HuH-7 (cell line): ENCODE measurements at regions not wholly inside any gene's neighbourhood (a gene's known extent, or its start where the extent isn't known, plus 50 kb on each side); places are given as distances from the start of the nearest gene placed in this dataset.
"Not testable (repeated sequence)": the region's sequence is repeated elsewhere in the genome, so short reads cannot be mapped to it uniquely, and the experiment has no call there.

Experiments
- DNase-seq: peaks from one replicate; pipeline ENCODE4 v3.0.0; 2011; ENCODE audit warnings: low spot score

DNA sequence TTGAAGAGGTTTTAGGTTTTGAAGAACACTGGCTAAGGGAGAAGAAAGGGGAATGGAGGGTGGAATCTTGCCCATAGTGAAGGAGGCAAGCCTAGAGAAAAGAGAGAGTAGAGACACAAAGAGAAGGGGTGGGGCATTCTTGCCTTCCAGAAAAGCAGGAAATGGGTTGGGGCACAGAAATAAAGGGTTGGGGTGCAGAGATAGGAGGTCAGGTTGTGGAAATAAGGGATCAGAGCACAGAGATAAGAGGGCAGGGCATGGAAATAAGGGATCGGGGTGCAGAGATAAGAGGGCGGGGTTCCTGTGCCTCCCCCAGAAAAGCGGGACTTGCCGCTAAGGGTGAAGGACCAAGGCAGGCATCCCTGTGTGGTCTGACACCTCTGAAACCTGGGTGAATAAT is 69.9 kb downstream of the ALG1L2 start:
- DNase-seq = not testable (repeated sequence)

DNA sequence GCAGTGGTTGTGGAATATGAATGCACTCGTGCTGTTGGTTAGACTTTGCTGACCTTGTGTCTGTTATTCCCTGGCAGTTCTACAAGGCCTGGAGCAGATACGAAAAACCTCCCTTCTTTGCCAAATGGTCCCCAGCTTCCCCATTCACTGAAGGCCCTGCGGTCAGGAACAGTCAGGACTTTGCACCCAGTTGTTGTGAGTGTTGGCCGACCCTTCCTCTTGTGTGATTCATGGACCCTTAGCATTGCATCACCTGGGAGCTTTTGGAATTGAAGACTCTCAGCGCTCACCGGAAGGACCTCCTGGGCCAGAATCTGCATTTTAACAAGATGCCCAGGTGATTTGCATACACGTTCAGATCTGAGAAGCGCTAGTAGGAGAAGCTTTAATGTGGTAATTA is 71.6 kb downstream of the ALG1L2 start:
- not testable (repeated sequence) for DNase-seq

DNA sequence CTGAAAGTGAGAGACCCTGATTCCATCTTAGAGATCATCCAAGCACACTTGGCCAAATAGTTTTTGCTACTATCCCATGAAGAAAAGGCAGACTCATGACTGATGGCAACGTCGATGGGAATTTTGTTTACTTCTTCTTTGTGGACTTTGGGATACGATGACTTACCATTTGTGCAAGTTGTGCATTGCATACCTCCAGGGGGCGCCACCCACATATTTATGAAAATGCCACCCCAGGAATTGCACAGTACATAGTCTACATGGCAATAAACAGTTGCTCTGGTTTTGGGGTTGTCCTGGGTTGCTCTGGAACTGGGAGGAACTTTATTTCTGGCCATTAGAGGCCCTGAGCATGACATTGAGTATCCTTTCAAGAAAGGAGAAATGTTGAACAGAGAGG is 73.8 kb downstream of the ALG1L2 start:
- DNase-seq = not testable (repeated sequence)

DNA sequence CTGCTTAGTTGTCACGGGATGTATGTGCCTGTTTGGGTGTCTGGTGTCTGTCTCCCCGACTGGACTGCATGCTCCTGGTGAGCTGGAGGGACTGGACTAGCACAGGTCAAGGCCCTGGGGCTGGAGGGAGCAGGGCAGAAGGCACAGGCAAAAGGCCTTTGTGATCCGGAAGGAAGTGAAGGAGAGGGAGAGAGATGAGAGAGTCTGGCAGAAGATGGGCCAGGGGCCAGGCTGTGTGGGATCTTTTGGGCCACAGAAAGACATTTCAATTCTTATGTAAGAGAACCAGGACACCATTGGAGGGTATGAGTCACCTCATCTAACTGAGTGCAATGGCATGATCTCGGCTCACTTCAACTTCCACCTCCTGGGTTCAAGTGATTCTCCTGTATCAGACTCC is 85.2 kb downstream of the ALG1L2 start:
- not testable (repeated sequence) for DNase-seq

DNA sequence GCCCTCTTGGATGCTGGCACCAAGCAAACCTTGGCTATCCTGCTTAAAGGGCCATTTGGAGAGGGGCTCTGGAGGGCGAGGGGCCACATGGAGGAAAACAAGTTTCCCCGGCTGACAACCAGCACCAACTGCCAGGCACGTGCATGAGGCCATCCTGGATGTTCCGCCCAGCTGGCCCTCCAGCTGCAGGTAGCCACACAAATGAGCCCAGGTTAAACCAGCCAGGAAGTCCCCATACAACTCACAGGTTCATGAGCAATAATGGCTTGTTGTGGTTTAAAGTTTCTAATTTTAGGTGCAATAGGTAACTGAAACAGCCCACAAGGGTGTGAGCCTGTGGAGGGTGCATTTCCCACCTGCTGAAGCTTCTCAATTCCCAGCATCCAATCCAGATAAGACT is 93.6 kb downstream of the ALG1L2 start:
- DNase-seq = not testable (repeated sequence)

DNA sequence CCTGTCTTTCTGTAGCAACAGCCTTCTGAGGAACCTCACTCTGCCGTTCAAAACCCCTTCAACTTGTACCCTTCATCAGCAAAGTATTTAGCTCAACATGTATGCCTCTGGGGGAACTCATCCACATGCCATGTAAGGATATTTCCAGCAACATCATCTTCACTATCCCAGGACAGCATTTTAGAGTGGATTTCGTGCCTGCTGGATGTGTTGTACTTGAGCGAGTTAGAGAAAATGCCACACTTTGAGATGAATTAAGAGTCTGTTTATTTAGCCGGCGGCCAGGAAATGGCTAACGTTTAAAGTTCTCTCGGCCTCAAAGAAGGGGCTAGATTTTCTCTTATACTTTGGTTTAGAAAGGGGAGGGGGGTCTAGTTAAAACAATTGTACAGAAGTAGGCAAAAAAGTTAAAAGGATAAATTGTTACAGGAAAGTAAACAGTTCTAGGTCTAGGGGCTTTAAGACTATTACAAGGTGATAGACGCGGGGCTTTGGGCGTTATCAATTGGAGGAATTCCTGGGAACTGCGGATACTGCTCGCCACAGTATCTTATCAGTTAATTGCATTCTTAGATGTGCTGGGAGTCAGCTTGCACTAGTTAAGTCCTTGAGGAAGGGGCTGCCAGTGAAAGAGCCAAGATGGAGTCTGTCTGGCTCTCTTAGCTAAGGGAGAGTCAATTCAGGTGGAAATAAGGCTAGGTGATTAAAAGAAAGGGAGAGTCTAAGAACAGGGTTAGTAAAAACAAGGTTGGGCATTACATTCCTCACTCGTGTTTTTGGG is 95.0 kb downstream of the ALG1L2 start:
- not testable (repeated sequence) for DNase-seq

DNA sequence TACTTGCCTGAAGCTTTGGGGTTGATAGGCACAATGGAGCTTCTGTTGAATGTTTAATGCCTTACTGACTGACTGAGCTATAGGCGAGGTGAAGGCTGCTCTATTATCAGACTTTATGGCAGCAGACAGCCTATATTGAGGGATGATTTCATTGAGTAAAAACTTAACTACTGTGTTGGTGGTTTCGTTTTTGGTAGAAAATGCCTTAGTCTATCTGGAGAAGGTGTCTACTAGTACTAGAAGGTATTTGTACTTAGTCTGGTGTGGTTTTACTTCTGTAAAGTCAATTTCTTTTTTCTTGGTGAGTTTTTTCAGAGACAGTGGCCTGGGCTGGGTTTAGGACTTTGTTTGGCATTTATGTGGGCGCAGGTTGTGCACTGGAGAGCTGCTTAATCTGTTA is 97.2 kb downstream of the ALG1L2 start:
- not testable (repeated sequence) for DNase-seq

DNA sequence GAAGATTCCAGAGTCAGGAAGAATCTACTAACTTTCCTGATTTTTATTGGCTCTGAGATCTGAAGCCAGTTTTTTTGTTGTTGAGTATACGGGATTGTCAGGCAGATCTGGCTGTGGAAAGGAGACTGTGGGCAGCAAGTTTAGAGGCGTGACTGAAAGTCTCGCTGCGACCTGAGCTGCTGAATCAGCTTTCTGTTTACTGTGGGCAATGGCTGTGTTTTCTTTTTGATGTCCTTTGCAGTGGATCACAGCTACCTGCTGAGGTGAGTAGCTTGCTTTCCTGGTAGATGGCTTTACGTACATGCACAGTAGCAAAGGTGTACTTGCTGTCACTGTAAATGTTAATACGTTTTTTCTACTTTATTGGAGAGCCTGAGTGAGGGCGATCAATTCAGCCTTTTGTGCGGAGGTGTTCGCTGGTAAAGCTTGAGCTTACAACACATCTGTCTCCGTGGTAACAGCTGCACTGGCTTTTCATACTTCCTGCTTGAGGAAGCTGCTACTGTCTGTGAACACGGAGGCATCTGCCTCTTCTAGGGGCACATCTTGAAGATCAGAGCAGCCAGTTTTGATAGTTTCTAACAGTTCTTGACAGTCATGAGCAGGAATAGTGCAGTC is 97.8 kb downstream of the ALG1L2 start:
- not testable (repeated sequence) for DNase-seq

DNA sequence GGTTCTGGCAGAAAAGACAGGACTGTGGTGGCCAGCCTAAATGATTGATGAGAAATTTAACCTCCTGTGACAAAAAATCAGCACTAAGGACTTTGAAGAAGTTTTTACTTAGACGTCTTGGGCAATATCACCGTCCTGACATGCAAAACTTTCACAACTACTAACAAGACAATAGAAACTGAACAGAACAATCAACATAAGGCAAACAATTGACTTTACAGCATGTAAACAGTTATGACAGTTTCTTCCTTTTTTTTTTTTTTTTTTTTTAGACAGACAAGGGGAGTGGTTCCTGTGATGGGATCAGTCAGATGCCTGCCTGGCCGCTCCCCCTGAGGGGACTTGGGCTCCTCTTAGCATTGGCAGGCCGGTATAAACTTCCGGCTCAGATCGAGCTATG is 100.8 kb downstream of the ALG1L2 start:
- DNase-seq = not testable (repeated sequence)

DNA sequence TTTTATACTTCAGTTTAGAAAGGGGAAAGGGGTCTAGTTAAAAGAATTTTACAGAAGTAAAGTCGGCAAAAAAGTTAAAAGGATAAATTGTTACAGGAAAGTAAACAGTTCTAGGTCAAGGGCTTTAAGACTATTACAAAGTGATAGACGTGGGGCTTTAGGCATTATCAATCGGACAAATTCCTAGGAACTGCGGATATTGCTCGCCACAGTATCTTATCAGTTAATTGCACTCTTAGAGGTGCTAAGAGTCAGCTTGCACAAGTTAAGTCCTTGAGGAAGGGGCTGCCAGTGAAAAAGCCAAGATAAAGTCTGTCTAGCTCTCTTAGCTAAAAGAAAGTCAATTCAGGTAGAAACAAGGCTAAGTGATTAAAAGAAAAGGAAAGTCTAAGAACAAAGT is 102.1 kb downstream of the ALG1L2 start:
- not testable (repeated sequence) for DNase-seq

DNA sequence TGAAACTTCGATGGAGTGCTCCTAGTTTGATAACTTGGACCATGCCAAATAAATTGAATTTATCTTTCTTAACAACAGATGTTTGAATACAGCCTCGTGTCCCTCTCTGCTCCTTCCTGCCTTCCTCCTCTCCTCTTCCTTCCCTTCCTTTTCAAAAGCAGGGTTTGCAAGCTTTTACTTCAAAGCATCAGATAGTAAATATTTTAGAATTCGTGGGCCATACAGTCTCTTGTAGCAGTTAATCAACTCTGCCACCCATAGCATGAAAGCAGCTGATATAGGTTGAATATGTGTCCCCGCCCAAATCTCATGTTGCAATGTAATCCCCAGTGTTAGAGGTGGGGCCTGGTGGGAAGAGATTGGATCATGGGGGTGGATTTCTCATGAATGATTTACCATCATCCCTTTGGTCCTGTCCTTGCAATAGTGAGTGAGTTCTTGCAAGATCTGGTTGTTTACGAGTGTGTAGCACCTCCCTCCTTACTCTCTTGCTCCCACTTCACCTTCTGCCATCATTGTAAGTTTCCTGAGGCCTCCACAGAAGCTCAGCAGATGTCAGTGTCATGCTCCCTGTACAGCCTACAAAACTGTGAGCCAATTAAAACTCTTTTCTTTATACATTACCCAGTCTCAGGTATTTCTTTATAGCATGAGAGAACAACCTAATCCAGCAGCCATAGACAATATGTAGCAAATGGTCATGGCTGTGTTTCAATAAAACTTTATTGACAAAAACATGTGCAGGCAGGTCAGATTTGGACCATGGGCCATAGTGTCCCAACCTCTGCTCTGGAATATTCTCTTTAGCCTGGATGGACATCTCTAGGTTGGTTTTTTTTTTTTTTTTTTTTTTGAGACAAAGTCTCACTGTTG is 102.8 kb downstream of the ALG1L2 start:
- not testable (repeated sequence) for DNase-seq

DNA sequence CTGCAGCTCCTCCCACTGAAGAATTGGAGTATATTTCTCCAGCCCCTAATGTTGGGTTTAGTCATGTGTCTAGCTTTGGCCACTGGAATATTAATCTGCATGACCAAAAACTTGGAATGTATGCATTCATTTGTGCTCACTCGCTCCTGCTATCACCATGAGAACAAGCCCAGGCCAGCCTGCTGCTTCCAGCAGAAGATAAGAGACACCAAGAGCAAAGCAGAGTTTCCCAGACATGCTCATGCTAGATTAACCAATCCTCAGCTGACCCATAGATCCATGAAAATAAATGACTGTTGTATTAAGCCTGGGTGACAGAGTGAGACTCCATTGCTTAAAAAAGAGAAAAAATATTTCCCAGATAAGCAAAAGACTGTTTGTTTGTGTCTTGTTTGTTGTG is 119.6 kb downstream of the ALG1L2 start:
- DNase-seq = not testable (repeated sequence)

DNA sequence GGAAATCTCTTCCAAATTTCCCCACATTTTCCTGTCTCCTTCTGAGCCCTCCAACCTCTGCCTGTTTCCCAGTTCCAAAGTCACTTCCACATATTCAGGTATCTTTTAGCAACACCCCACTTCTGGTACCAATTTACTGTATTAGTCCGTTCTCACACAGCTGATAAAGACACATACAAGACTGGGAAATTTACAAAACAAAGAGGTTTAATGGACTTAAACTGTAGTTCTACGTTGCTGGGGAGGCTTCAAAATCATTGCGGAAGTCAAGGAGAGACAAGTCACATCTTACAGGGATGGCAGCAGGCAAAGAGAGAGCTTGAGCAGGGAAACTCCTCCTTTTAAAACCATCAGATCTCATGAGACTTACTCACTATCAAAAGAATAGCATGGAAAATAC is 122.0 kb downstream of the ALG1L2 start:
- not testable (repeated sequence) for DNase-seq

DNA sequence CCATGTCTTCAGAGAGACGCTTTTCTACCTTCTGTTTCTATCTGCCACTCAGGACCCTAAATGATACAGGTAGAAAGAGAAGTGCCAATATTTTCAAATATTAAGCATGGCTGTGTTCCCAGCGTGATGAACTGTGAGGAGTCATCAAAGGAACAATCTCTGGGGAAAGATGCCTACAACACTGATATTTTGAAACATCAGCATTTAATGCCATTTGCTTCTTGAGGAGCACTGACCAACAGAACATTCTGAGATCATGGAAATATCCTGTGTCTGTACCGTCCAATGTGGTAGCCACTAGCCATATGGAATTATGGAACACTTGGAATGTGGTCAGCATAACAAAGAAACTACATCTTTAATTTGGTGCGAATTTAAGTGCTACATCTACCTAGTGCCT is 117.9 kb upstream of the COL6A5 start:
- DNase-seq = no peak

DNA sequence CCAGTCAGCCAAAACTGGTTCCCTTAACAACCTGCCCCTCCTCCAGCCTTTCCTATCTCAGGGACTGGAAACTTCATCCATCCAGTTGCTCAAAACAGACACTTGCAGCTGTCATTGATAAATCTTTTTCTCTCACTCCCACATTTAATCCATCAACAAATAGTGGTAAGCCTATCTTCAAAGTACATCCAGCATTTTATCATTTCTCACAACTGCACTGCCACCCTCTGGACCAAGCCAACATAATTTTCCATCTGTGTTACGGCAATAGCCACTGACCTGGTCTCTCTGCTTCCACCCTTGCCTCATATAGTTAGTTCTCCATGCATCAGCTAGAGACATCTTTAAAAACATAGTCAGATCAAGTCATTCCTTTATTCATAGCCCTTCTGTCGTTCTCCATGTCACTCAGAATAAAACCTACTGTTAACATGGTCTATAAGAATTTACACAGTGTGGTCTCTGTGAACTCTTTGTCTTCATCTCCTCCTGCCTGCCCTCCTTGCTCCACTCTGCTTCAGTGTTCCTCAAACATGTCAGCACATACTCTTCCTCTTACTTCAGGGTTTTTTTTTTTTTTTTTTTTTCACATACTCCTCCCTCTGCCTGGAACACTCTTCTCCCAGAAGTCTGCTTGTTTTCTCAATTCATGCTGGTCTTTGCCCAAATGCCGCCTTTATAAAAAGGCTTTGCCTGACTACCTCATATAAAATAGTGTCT is 102.5 kb upstream of the COL6A5 start:
- DNase-seq = no peak

DNA sequence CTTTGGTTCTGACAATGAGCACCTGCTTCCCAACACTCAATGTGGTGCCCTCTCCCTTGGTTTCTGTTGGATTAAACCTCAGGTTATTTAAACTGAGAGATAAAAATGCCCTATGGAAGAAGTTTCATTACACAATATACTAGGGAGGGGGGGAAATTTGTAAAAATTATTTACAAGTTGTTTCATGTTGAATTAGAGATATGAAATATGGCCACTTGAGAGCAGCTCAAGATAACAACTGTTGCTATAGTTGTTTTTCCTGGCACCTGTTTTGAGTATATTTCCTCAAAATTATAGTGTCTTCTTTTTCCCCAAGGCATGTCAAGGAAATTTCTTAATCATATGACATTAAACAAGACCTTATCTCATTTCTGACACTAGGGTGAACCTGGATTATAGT is 101.7 kb upstream of the COL6A5 start:
- DNase-seq = no peak

DNA sequence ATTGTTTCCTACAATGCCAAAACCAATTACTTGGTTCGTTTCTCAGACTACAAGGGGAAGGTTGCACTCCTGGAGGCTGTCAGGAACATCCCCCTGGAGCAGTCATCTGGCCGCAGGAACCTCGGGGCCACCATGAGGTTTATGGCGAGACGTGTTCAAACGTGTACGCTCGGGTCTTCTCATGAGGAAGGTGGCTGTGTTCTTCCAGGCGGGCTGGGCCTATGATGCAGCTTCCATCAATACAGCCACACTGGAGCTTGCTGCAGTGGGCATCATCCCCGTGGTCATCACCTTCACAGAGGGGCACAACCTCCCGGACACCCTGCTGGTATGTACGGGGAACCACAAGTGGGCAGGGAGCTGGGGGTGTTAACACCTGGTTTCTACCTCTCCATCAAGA is 94.5 kb upstream of the COL6A5 start:
- no peak for DNase-seq

DNA sequence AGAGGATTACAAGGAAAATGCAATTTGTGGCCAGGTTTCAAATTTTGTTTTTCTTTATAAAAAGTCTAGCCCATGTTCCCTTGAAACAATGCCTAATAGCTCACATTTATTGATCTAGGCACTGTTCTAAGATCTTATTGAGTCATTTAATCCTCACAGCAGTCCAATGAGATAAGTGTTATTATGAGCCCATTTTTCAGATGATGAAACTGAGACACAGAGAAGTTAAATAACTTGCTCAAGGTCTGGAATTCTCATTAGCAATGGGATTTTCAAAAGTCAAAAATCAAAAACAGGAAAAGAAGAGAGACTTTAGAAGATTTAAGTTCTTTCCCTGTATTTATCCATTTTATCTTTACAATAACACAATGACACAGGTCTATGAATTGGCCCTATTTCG is 90.0 kb upstream of the COL6A5 start:
- DNase-seq = no peak

DNA sequence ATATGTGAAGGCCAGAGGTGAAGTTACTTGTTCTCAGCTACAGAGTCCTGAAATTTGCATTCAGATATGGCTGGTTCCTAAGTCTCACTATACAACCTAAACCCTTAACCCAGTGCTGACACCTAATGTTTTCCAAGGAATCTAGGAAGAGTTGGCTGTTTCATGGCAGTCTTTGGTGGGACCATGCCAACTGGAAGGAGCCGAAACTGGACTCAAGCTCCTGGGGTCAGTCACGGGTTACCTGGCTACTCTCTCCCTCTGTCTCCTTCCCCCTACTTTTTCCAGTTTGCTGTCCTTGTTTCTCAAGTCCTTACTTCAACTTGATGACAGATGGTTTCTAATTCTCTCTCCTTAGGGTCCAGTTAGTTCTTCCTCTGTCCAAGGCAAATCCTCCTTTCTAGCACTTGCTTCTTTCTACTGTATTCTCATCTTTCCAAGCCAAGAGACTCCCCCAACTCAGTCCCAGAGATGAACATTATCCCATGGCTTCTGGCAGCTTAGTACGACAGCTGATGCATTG is 88.6 kb upstream of the COL6A5 start:
- DNase-seq = no peak

DNA sequence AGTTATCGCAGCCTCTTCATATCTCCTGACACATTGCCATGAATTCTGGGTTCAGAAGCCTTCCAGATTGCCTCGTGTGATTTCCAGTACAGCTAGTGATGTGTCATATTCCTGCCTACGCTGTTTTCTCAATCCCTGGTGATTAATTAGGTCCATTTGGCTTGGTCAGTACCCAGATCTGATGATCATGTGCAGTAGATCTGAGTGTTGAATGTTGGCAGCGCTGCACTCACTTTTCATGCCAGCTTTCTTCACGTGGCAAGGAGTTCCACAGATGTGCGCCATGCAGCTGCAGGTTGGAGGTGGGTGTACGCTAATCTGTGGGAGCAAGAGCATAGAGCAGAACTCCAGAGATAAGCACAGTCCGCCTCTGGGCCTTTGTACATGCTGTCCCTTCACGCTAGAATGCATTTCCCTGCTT is 86.9 kb upstream of the COL6A5 start:
- DNase-seq = no peak

DNA sequence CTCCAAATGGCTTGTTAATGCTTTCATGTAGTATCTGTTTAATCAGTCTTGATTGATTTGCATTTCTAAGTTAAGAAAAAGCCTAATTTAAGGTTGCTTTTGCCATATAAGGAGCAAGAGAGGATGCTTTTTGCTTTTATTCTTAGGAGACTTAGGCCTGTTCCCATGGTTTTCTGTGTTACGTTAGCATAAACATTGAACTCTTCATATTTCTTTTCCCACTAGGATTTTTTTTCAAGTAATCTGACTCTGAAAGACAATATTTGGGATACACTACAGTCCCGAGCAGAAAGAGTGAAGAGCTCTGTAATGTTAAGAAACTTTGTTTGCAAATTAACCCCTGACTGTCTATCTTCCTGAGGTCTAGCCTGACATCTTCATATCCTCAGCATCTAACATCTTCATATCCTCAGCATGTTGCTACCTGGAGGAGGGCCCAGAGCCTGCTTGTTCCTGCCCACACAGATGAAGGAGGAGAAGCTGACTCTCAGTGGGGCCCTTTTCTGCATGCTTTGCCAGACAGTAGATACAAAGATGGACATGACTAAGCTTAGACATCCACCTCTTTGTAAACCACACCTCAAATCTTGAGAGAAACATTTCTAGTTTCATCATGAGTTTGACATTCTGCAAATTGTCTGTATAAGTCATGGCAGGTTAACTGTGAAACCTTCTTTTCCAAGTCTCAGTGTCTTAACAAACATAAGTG is 86.2 kb upstream of the COL6A5 start:
- no peak for DNase-seq
